Right cardiac atrium (tissue), 5 donors: ENCODE measurements at regions not wholly inside any gene's neighbourhood (a gene's known extent, or its start where the extent isn't known, plus 50 kb on each side); places are given as distances from the start of the nearest gene placed in this dataset.

Source experiments
- ATAC-seq, 2 donors: fragments of 200-7000 bp; cut with Tn5 transposase; one replicate each; pipeline versions ENCODE4 v1.8.0 to v1.9.1; 2020; ENCODE audit warnings: moderate library complexity in 2 of 2, mild to moderate bottlenecking in 1 of 2
- DNase-seq, 3 donors: peaks; one replicate each; pipeline ENCODE4 v3.0.0-alpha.2; 2020
- H3K27ac ChIP-seq: one replicate; pipeline ENCODE4 v1.5.1; 2013; ENCODE audit warnings: mild to moderate bottlenecking, low read length, control low read depth, moderate library complexity
- H3K27me3 ChIP-seq: one replicate; pipeline ENCODE4 v1.6.1; 2013; ENCODE audit not compliant: control insufficient read depth, insufficient read depth
- H3K4me1 ChIP-seq: one replicate; pipeline ENCODE4 v1.6.1; 2013; ENCODE audit warnings: low read length; ENCODE audit not compliant: control insufficient read depth, insufficient read depth
- H3K4me3 ChIP-seq: one replicate; pipeline ENCODE4 v1.5.1; 2013; ENCODE audit warnings: low read length, control low read depth
- H3K9me3 ChIP-seq: one replicate; pipeline ENCODE4 v1.6.1; 2013; ENCODE audit warnings: low read length; ENCODE audit not compliant: control insufficient read depth
- WGBS: extraction: QIAGEN DNeasy Blood & Tissue Kit; methylation state at CpG from one replicate; pipeline ENCODE4 v1.1.7; 2013; 5-methylcytosine and 5-hydroxymethylcytosine counted together
- intact Hi-C, 4 donors: fragments of 100-400 bp; cut with DNase I; formaldehyde crosslinking; loops; one replicate each; pipeline versions ENCODE4 v1.11.0 to v1.14.0; 2022 to 2023
- donor health status: healthy with polysubstance abuse.
- donor health status: DM: no; HTN: yes; CAD: no.
- donor health status: DM: no; HTN: no; CAD: no.
- donor health status: DM: no; HTN: yes; CAD: no; lungs with severe emphysema.
- donor health status: DM: yes; HTN: yes; CAD: no.

DNA sequence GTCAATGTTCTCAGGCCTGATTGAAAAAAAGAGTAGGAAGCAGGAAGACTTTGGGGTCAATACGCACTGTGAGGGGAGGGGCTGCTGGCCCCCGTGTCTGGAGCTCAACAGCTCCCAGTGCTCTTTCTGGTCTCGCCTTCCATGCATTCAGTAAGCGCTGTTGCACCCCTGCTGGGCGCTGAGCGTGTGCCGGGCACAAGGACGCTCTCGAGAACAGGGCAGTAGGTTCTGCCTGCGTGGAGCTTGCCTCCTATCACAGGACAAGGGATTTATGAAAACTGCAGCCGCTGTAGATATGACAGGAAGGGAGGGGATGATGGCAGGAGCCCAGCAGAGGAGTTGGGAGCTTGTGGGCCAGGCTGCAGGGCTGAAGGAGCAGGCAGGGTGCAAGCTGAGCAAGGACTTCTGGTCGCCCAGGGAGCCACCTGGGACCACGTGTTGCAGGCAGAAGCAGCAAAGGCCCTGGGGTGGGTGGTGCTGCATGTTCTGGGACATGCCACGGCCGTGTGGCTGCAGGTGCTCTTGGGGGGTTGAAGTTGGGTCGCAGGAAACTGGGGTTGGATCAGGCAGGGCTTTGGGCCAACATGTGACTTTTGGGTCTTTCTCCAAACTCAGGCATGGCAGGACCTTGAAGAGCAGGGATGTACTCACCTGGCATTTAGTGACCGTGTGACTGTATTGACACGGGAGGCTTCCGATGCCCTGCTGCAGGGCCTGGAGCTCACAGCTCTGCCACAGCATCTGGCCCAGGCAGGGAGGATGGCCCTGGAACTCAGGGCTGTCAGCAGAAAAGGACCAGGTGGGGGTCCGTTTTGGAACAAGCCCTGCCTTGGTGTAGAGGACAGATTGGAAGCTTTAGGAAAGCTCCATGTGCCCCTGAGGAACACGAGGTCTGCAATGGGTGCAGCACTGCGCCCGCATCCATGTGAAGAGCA, 97.9 kb downstream of the CPZ start:
- H3K4me3 ChIP-seq, result no peak overlapping the region
- H3K27ac ChIP-seq, result no peak overlapping the region
- no peak for ATAC-seq
- H3K4me1 ChIP-seq, result no peaks in the 10 kb centered on the region
- H3K9me3 ChIP-seq, result no peaks in the 10 kb centered on the region
- DNase-seq, result no peak
- intact Hi-C loops, result no loop called here
- no peaks in the 10 kb centered on the region for H3K27me3 ChIP-seq
- WGBS, result 65% methylated on average over 23 of the region's 23 CpGs

DNA sequence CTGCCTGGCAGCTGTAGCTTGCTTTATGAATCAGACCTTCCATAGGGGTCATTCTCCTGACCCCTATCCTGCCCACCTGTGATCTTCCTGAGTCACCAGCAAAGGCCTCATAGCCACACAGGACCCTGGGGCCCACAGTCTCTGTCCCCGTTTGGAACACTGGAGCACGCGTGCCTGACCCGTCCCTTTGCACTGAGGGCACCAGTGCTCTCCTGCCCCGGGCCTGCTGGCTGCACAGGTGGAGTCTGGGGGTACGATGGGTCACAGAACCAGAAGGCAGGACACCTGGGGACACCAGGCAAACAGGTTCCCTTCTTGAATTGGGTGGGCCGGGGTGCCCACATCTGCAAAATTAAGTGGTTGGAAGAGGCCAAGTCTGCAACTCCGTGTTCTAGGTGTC, 97.2 kb downstream of the CPZ start:
- Histone ChIP-seq H3K9me3 (no peaks in the 10 kb centered on the region), H3K27ac (no peak overlapping the region), H3K4me1 (no peaks in the 10 kb centered on the region), H3K27me3 (no peaks in the 10 kb centered on the region), H3K4me3 (no peak overlapping the region)
- 76% methylated on average over 8 of the region's 8 CpGs for WGBS
- intact Hi-C loops, result no loop called here
- DNase-seq (no peak), ATAC-seq (no peak)

DNA sequence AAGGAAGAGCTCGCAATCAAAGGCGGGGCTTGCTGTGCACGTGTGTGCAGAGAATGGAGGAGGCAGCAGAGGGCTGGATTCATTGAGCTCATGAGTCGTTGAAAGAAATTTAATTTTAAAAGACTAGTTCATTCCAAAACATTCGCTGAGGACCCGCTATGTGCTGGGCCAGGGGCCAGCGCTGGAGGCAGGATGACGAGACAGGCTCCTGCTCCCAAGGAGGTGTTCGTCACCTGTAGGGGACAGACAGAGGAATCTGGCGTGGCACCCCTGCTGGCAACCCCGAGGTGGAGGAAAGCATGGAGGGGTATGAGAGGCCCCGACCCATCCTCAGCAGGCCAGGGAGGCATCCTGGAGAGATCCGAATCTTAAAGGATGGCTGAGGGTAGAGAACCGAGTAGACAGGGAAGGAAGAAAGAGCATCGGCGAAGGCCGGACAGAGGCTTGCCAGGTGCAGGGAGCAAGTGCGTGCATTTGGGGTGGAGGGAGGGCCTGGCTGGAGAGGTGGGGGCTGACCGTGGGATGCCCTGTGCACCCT, 96.4 kb downstream of the CPZ start:
- no peaks in the 10 kb centered on the region for H3K27me3 ChIP-seq
- DNase-seq (no peak), ATAC-seq (no peak)
- H3K4me1 ChIP-seq, result no peaks in the 10 kb centered on the region
- no peak overlapping the region for H3K27ac ChIP-seq
- H3K4me3 ChIP-seq, result no peak overlapping the region
- WGBS, result 70% methylated on average over 19 of the region's 19 CpGs
- no peaks in the 10 kb centered on the region for H3K9me3 ChIP-seq
- intact Hi-C loops, result no loop called here

DNA sequence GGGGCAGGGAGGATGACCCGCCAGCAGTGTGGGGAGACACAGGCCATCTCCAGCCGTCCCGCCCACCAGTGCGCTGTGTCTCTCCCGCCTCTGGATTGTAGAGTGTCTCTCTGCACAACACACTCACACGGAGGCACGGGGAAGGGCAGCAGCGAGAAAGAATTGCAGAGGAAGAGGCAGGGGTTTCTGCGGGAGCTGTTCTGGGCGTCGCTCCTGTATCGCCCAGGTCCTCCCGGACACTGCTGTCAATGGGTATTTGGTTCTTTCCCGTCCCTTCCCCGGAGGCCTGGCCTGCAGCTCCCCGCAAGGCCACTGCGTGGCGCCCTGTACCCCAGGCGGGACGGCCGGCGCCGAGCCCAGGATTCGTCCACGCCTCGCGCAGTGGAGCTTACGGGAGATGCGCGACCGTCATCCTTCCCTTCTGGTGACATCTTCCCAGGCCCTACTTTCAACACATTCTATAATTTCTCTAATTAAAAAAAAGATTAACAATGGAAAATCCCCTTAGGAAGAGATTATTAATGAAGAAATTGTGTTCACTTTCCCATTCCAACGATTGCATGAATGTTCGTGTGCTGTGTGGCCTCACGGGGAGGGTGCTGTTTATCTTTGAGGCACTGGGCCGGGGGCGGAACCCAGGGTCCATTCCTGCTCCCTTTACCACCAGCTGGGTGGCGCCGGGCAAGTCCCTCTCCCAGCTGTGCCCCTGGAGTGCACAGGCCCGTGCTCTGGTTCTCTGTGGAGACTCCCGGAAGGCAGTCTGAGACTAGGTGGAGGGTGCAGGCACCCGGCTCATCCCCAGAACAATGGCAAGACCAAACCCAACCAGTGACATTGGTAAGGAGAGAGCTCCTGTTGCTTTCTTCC, 95.7 kb downstream of the CPZ start:
- H3K27me3 ChIP-seq, result no peaks in the 10 kb centered on the region
- WGBS, result 15% methylated on average over 41 of the region's 41 CpGs

DNA sequence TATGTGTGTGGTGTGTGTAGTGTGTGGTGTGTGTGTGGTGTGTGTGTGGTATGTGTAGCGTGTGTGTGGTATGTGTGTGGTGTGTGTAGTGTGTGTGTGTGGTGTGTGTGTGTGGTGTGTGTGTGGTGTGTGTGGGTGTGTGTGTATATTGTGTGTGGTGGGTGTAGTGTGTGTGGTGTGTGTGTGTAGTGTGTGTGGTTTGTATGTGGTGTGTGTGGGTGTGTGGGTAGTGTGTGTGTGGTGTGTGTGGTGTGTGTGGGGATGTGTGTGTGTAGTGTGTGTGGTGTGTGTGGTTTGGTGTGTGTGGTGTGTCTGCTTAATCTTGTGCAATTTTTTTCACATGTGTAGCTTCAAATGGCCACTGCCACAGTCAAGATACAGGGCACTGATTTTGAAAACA, 94.5 kb downstream of the CPZ start:
- ATAC-seq (no peak), DNase-seq (no peak)
- H3K4me3 ChIP-seq, result no peak overlapping the region
- no peak overlapping the region for H3K27ac ChIP-seq
- 86% methylated on average over 1 of the region's 1 CpG for WGBS
- H3K9me3 ChIP-seq, result no peaks in the 10 kb centered on the region
- no peaks in the 10 kb centered on the region for H3K27me3 ChIP-seq
- no peaks in the 10 kb centered on the region for H3K4me1 ChIP-seq
- intact Hi-C loops, result no loop called here

More for the DNA sequence above, 95.7 kb downstream of the CPZ start:
- intact Hi-C loops, result no loop called here
- no peak for DNase-seq
- H3K9me3 ChIP-seq, result no peaks in the 10 kb centered on the region
- H3K27ac ChIP-seq, result no peak overlapping the region
- ATAC-seq, result peak; percentile 22 to 28
- H3K4me1 ChIP-seq, result no peaks in the 10 kb centered on the region
- H3K4me3 ChIP-seq, result no peak overlapping the region

DNA sequence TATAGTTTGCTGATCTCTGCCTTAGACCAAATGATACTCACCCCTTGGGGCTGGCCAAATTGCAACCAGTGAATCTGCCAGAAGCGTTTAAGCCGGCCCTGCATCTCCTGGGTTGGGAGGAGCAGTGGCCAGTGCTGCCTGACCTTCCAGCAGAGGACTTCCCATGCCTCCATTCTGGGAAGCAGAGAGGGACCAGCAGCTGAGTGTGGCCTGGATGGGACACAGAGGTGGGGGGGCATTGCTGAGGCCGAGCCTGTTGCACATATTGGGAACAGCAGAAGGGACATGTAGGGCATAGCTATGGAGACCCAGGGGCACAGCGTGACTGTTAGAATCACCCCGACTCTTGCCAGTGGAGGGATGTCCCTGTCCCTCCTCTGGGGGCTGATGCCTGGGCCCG, 93.3 kb downstream of the CPZ start:
- Histone ChIP-seq H3K27ac (no peak overlapping the region), H3K4me1 (no peaks in the 10 kb centered on the region), H3K27me3 (no peaks in the 10 kb centered on the region), H3K4me3 (no peak overlapping the region), H3K9me3 (no peaks in the 10 kb centered on the region)
- whole genome bisulfite sequencing, result 80% methylated on average over 6 of the region's 6 CpGs
- ATAC-seq (no peak), DNase-seq (no peak)
- intact Hi-C loops, result no loop called here

DNA sequence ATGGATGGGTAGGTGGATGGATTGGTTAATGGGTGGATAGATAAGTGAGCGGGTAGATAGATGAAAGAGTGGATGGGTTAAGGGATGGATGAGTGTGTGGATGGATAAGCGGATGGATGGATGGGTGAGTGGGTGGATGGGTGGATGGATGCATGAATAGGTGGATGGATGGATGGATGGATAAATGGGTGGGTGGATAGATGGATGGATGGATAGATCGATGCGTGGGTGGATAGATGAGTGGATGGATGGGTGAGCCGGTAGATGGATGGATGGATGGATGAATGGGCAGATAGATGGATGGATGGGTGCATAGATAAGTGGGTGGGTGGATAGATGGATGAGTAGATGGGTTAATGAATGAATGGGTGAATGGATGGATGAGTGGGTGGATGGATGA, 90.9 kb downstream of the CPZ start:
- DNase-seq (no peak), ATAC-seq (no peak)
- 92% methylated on average over 5 of the region's 5 CpGs for WGBS
- intact Hi-C loops, result no loop called here
- no peaks in the 10 kb centered on the region for H3K27me3 ChIP-seq
- no peaks in the 10 kb centered on the region for H3K4me1 ChIP-seq
- H3K4me3 ChIP-seq, result no peak overlapping the region
- no peak overlapping the region for H3K27ac ChIP-seq
- H3K9me3 ChIP-seq, result no peaks in the 10 kb centered on the region

DNA sequence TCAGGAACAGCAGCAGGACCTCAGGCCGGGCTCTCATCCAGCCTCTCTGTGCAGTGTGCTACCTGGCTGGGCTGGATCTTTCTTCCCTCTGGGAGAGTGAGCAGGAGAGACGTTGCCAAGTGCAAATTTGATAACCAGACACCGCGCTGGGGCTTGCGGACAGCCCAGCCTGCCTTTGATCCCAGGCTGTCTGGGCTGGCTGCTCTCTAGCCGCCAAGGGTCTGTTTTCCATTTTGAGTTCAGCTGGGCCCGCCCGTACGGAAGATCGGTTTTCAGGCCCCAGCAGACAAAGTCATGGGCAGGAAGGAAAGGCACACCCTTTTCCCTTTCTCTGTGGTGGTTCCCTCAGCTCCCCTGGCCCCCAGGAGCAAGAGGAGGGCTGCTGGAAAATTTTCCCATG, 90.2 kb downstream of the CPZ start:
- DNase-seq, result no peak
- no peaks in the 10 kb centered on the region for H3K9me3 ChIP-seq
- intact Hi-C loops, result no loop called here
- no peaks in the 10 kb centered on the region for H3K27me3 ChIP-seq
- ATAC-seq, result peak in 1 of 2 donors; percentile 80
- no peaks in the 10 kb centered on the region for H3K4me1 ChIP-seq
- WGBS, result 37% methylated on average over 10 of the region's 10 CpGs
- H3K27ac ChIP-seq, result no peak overlapping the region
- H3K4me3 ChIP-seq, result no peak overlapping the region

DNA sequence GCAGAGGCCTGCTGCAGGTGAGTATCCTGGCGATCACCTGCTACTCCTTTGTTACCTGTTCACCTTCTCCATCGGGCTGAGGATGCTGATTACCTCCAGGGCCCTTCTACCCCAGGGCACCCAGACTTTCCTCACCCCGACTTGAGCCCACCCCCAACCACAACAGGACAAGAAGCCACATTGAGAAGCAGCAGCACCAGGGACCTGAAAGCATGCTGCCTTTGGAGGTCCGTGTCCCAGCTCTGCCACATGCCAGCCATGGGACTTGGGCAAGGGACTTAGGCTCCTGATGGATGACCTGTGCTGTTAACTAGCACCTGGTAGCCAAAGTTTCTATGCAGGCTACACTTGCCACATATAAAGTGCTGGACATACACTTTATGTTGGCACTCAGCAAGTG, 89.7 kb downstream of the CPZ start:
- H3K27me3 ChIP-seq, result no peaks in the 10 kb centered on the region
- no peaks in the 10 kb centered on the region for H3K9me3 ChIP-seq
- 78% methylated on average over 4 of the region's 4 CpGs for WGBS
- no peak overlapping the region for H3K27ac ChIP-seq
- H3K4me3 ChIP-seq, result no peak overlapping the region
- intact Hi-C loops, result no loop called here
- H3K4me1 ChIP-seq, result no peaks in the 10 kb centered on the region
- DNase-seq (no peak), ATAC-seq (no peak)

DNA sequence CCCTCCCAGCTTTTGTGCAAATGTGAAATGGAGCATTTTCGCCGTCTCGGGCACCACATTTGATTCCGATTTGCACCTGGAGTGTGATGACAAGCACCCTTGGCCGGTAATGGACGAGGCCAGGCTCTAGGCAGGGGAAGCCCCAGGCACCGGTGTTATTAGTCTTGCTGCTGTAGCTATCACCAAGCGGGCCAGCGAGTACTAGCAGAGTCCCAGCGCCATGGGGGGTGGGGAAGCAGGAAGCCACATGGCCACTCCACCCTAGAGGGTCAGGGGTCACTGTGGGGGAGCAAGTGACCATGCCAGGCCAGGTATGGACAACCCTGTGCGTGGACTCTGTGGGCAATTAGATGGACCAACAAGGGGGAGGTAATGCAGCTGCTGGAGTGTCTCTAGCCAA, 88.8 kb downstream of the CPZ start:
- 57% methylated on average over 11 of the region's 11 CpGs for WGBS
- H3K4me3 ChIP-seq, result no peak overlapping the region
- DNase-seq (no peak), ATAC-seq (no peak)
- no peak overlapping the region for H3K27ac ChIP-seq
- H3K27me3 ChIP-seq, result no peaks in the 10 kb centered on the region
- no peaks in the 10 kb centered on the region for H3K4me1 ChIP-seq
- H3K9me3 ChIP-seq, result no peaks in the 10 kb centered on the region
- intact Hi-C loops, result no loop called here

DNA sequence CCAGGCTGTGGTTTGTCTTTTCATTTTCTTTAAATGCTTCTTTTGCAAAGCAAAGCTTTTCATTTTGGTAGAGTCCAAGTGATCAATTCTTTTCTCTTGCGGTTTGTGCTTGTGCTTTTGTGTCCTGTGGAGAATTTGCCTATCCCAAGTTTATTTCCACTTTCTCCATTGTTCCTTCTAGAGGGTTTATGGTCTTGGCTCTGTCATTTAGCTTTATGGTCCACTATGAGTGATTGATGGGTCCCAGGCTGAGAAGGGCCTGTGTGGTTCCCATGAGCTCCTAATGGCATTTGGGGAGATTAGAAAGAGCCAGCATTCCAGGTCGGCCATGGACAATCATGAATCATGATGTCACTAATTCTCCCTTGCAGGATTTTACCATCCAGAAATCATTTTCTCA, 86.5 kb downstream of the CPZ start:
- Histone ChIP-seq H3K9me3 (no peaks in the 10 kb centered on the region), H3K27ac (no peak overlapping the region), H3K4me3 (no peak overlapping the region), H3K4me1 (no peaks in the 10 kb centered on the region), H3K27me3 (no peaks in the 10 kb centered on the region)
- WGBS, result 62% methylated on average over 2 of the region's 2 CpGs
- intact Hi-C loops, result no loop called here
- ATAC-seq (no peak), DNase-seq (no peak)
